ENCODE measurements at regions not wholly inside any gene's neighbourhood (a gene's known extent, or its start where the extent isn't known, plus 50 kb on each side); places are given as distances from the start of the nearest gene placed in this dataset.
"Not testable (repeated sequence)": the region's sequence is repeated elsewhere in the genome, so short reads cannot be mapped to it uniquely, and the experiment has no call there.

GRCh38 chr2:194385376-194385775, 1271.7 kb upstream of the SLC39A10 start:
- TF ChIP-seq CTCF (IDR thresholded peaks at IDR 0.05) (no peak), ZFX (IDR thresholded peaks at IDR 0.05; ENCODE audit: borderline replicate concordance) (no peak)
- no peak overlapping the region for H3K27ac ChIP-seq

- TF ChIP-seq ZFX (IDR thresholded peaks at IDR 0.05; ENCODE audit: borderline replicate concordance) (no peak), CTCF (IDR thresholded peaks at IDR 0.05) (no peak)
- no peak overlapping the region for H3K27ac ChIP-seq
Measured at GRCh38 chr2:194383401-194383800, 1273.6 kb upstream of the SLC39A10 start.

- TF ChIP-seq CTCF (IDR thresholded peaks at IDR 0.05) (no peak), ZFX (IDR thresholded peaks at IDR 0.05; ENCODE audit: borderline replicate concordance) (no peak)
- no peak overlapping the region for H3K27ac ChIP-seq
Measured at GRCh38 chr2:194382221-194382620, 1274.8 kb upstream of the SLC39A10 start.

GRCh38 chr2:194380011-194380410, 1277.0 kb upstream of the SLC39A10 start:
- H3K27ac ChIP-seq, result no peak overlapping the region

GRCh38 chr2:194367390-194367789, 1289.6 kb upstream of the SLC39A10 start:
- not testable (repeated sequence) for H3K27ac ChIP-seq

More at GRCh38 chr2:194380011-194380410, 1277.0 kb upstream of the SLC39A10 start:
- TF ChIP-seq CTCF (IDR thresholded peaks at IDR 0.05) (no peak), ZFX (IDR thresholded peaks at IDR 0.05; ENCODE audit: borderline replicate concordance) (no peak)

- TF ChIP-seq ZFX (IDR thresholded peaks at IDR 0.05; ENCODE audit: borderline replicate concordance), result no peak
- TF ChIP-seq CTCF (IDR thresholded peaks at IDR 0.05), result no peak
- no peak overlapping the region for H3K27ac ChIP-seq
Measured at GRCh38 chr2:194363878-194364277, 1293.1 kb upstream of the SLC39A10 start.

- no peak for TF ChIP-seq CTCF (IDR thresholded peaks at IDR 0.05)
- no peak overlapping the region for H3K27ac ChIP-seq
Measured at GRCh38 chr2:194363295-194363694, 1293.7 kb upstream of the SLC39A10 start.

- no peak overlapping the region for H3K27ac ChIP-seq
- TF ChIP-seq ZFX (IDR thresholded peaks at IDR 0.05; ENCODE audit: borderline replicate concordance) (no peak), CTCF (IDR thresholded peaks at IDR 0.05) (no peak)
Measured at GRCh38 chr2:194352505-194352904, 1304.5 kb upstream of the SLC39A10 start.

All from 22Rv1 (cell line).